H1 (cell line): ENCODE measurements at regions not wholly inside any gene's neighbourhood (a gene's known extent, or its start where the extent isn't known, plus 50 kb on each side); places are given as distances from the start of the nearest gene placed in this dataset.

Source experiments
- ASH2L ChIP-seq: fragments of 200-600, 300-600 bp; sonication (generic); IDR thresholded peaks from one replicate; pipeline ENCODE4 v1.7.1; 2017; ENCODE audit warnings: low read length
- BACH1 ChIP-seq: IDR thresholded peaks from 2 replicates; pipeline ENCODE4 v1.6.1; 2012; ENCODE audit warnings: low read length, improper control_type of control experiment
- EP300 ChIP-seq, 2 experiments: IDR thresholded peaks; 1 replicate in 1 of 2; 2 replicates in 1 of 2; pipeline ENCODE4 v1.6.1; 2011 to 2012; ENCODE audit warnings: low read depth in 2 of 2, low read length in 2 of 2, mild to moderate bottlenecking in 2 of 2, borderline replicate concordance in 1 of 2, inconsistent platforms in 1 of 2, moderate library complexity in 1 of 2
- SAP30 ChIP-seq: fragments of 300-600 bp; sonication (generic); IDR thresholded peaks from 2 replicates; pipeline ENCODE4 v1.7.1; 2012; ENCODE audit warnings: low read length, moderate library complexity, mild to moderate bottlenecking, inconsistent platforms; ENCODE audit not compliant: insufficient read depth, insufficient replicate concordance
- TAF1 ChIP-seq: IDR thresholded peaks from 2 replicates; pipeline ENCODE4 v1.6.1; 2011; ENCODE audit warnings: mild to moderate bottlenecking, low read depth, low read length
- TF ChIP-seq, protein P1 (sequence below): IDR thresholded peaks from 2 replicates; pipeline ENCODE4 v1.6.1; 2012; ENCODE audit warnings: low read length, inconsistent platforms

DNA sequence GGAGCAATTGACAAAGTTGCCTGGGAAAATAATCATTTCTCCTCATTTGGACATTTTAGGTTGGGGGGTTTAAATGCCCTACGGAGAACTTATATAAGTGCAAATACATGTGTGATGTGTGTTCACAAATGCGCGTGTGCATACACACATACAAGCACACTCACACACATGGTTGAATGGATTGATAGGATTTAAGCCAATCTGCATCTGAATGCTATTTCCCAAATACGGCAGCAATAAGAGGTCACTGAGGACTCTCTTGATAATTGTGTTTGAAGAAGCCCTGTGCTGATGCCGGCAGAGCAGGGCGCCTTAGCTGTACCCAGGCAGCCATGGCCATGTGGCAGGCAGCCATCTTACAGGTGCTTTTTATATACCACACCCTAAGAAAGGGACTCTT, 165.3 kb upstream of the LEF1 start (continued):
- TF ChIP-seq, protein P1, sequence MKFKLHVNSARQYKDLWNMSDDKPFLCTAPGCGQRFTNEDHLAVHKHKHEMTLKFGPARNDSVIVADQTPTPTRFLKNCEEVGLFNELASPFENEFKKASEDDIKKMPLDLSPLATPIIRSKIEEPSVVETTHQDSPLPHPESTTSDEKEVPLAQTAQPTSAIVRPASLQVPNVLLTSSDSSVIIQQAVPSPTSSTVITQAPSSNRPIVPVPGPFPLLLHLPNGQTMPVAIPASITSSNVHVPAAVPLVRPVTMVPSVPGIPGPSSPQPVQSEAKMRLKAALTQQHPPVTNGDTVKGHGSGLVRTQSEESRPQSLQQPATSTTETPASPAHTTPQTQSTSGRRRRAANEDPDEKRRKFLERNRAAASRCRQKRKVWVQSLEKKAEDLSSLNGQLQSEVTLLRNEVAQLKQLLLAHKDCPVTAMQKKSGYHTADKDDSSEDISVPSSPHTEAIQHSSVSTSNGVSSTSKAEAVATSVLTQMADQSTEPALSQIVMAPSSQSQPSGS, result no peak
- TF ChIP-seq ASH2L (no peak), TAF1 (no peak), BACH1 (no peak), SAP30 (no peak), EP300 (IDR thresholded peaks at IDR 0.05; ENCODE audit: borderline replicate concordance in 1 of 2, low read depth in 2 of 2, low read length in 2 of 2) (no peak)
- TF ChIP-seq, all 59 proteins: peak for 0
